ENCODE measurements at regions not wholly inside any gene's neighbourhood (a gene's known extent, or its start where the extent isn't known, plus 50 kb on each side); places are given as distances from the start of the nearest gene placed in this dataset.
"Not testable (repeated sequence)": the region's sequence is repeated elsewhere in the genome, so short reads cannot be mapped to it uniquely, and the experiment has no call there.

GRCh38 chr9:110126986-110127864, 80.7 kb downstream of the C9orf152 start:
- no peak overlapping the region for H3K27ac ChIP-seq
- no peak for TF ChIP-seq CTCF (conservative IDR thresholded peaks at IDR 0.05)

GRCh38 chr9:110128664-110129329, 79.2 kb downstream of the C9orf152 start:
- no peak for TF ChIP-seq CTCF (conservative IDR thresholded peaks at IDR 0.05)
- no peak overlapping the region for H3K27ac ChIP-seq

GRCh38 chr9:110129425-110129824, 78.5 kb downstream of the C9orf152 start:
- H3K27ac ChIP-seq: no peak overlapping the region
- TF ChIP-seq CTCF (conservative IDR thresholded peaks at IDR 0.05): no peak

GRCh38 chr9:110130211-110130610, 77.7 kb downstream of the C9orf152 start:
- H3K27ac ChIP-seq: no peak overlapping the region
- no peak for TF ChIP-seq CTCF (conservative IDR thresholded peaks at IDR 0.05)

- TF ChIP-seq CTCF (conservative IDR thresholded peaks at IDR 0.05): no peak
- no peak overlapping the region for H3K27ac ChIP-seq
These were observed 77.1 kb downstream of the C9orf152 start for GRCh38 chr9:110130791-110131416.

- TF ChIP-seq CTCF (conservative IDR thresholded peaks at IDR 0.05): no peak
- no peak overlapping the region for H3K27ac ChIP-seq
These were observed 76.5 kb downstream of the C9orf152 start for GRCh38 chr9:110131499-110131898.

GRCh38 chr9:110132531-110132930, 75.4 kb downstream of the C9orf152 start:
- H3K27ac ChIP-seq: not testable (repeated sequence)

All from VCaP (cell line).